ENCODE measurements at regions not wholly inside any gene's neighbourhood (a gene's known extent, or its start where the extent isn't known, plus 50 kb on each side); places are given as distances from the start of the nearest gene placed in this dataset.
"Not testable (repeated sequence)": the region's sequence is repeated elsewhere in the genome, so short reads cannot be mapped to it uniquely, and the experiment has no call there.

DNA sequence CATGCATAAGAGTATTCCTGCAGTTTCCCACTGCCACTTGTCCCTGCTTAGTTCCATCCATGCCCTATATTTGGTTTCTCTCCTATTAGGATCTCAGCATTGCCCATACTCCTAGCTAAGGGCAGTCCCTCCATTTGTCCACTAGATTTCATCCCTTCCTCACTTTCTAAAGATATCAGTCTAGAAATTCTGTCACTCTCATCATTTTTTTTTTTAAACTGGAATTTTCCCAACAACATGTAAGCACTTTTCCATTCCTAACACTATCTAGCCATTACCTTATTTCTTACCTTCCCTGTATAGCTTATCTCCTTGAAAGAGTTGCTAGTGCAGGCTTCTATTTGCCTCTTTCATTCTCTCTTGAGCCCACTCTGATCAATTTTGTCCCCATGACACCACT lies 312.2 kb downstream of the BTBD3 start:
- no peak for DNase-seq
- H3K36me3 ChIP-seq, result no peaks in the 10 kb centered on the region
- H3K27me3 ChIP-seq, result no peaks in the 10 kb centered on the region
- H3K27ac ChIP-seq, result no peak overlapping the region
- no peak for TF ChIP-seq POLR2A (IDR thresholded peaks at IDR 0.05)
- no peak for TF ChIP-seq EP300 (IDR thresholded peaks at IDR 0.05)
- TF ChIP-seq, protein P1, sequence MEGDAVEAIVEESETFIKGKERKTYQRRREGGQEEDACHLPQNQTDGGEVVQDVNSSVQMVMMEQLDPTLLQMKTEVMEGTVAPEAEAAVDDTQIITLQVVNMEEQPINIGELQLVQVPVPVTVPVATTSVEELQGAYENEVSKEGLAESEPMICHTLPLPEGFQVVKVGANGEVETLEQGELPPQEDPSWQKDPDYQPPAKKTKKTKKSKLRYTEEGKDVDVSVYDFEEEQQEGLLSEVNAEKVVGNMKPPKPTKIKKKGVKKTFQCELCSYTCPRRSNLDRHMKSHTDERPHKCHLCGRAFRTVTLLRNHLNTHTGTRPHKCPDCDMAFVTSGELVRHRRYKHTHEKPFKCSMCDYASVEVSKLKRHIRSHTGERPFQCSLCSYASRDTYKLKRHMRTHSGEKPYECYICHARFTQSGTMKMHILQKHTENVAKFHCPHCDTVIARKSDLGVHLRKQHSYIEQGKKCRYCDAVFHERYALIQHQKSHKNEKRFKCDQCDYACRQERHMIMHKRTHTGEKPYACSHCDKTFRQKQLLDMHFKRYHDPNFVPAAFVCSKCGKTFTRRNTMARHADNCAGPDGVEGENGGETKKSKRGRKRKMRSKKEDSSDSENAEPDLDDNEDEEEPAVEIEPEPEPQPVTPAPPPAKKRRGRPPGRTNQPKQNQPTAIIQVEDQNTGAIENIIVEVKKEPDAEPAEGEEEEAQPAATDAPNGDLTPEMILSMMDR (IDR thresholded peaks at IDR 0.05), result no peak
- no peak for TF ChIP-seq POLR2AphosphoS5 (IDR thresholded peaks at IDR 0.05)
- no peak for ATAC-seq (ENCODE audit: low FRiP score in 2 of 2)
- no peaks in the 10 kb centered on the region for H3K4me1 ChIP-seq
- no peak overlapping the region for H3K4me3 ChIP-seq
- H3K9me3 ChIP-seq, result no peaks in the 10 kb centered on the region

DNA sequence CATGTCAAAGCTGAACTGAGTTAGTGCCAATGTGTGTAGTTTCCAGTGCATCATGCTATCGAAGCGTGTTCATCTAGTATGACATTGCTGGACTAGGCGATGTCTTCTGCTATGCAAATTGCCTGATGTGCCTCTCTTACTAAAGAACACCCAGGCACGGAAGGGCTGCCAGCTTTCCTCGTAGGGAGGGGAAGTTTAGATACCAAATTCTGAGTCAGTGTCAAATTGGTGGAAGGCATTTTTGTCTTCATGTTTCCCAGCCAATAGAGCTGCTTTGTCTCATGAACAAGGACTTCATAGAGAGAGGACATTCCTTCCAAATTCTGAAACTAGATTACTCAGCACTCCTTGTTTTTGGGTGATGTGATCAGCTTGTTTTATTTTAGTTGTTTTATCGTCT lies 320.1 kb downstream of the BTBD3 start:
- Histone ChIP-seq H3K9me3 (no peaks in the 10 kb centered on the region), H3K27ac (no peak overlapping the region), H3K27me3 (no peaks in the 10 kb centered on the region), H3K36me3 (no peaks in the 10 kb centered on the region), H3K4me3 (no peak overlapping the region), H3K4me1 (no peaks in the 10 kb centered on the region)
- no peak for ATAC-seq (ENCODE audit: low FRiP score in 2 of 2)
- no peak for TF ChIP-seq POLR2A (IDR thresholded peaks at IDR 0.05)
- TF ChIP-seq EP300 (IDR thresholded peaks at IDR 0.05), result no peak
- WGBS, 2 donors, result 79 to 86% methylated on average over 6 of the region's 6 CpGs
- no peak for DNase-seq

DNA sequence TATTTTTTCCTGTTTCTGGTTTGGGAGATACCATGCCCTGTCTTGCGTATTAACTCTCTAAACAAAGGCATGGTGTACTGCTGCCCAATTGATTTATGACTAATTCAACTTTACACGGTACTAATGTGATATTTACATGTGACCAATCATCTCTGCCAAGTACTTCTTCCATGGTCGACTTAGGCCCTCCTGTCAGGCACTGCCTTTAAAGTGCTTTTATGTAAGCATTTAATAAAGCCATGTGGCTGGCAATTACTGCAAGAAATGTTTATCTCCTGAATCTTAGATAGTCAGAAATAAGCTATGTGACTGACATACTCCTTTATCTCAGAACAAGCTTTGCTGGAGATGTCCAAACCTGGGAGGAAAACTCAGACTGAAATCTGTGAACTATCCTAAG lies 323.4 kb downstream of the BTBD3 start:
- ATAC-seq (ENCODE audit: low FRiP score in 2 of 2) (no peak), DNase-seq (no peak)
- 59 to 63% methylated on average over 3 of the region's 3 CpGs for WGBS, 2 donors

DNA sequence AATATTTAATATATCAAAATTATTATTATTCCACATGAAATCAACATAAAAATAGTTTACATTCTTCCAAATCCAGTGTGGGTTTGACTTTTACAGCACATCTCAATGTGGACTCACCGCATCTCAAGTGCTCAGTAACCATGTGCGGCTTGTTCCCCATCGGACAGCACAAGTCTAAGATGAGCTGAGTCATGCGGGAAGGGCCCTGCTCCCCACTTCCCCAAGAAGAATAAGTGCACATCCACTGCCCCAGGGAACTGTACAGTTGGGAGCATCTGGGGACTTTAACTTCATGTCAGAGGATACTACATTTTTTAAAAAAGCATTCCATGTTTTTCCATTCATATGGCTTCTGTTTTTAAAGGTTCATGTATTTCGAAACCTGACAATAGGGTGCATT lies 325.6 kb downstream of the BTBD3 start:
- 72 to 89% methylated on average over 5 of the region's 5 CpGs for WGBS, 2 donors
- TF ChIP-seq, protein P1 (IDR thresholded peaks at IDR 0.05), result no peak
- TF ChIP-seq POLR2AphosphoS5 (IDR thresholded peaks at IDR 0.05), result no peak
- TF ChIP-seq POLR2A (IDR thresholded peaks at IDR 0.05), result no peak
- TF ChIP-seq EP300 (IDR thresholded peaks at IDR 0.05), result no peak
- Histone ChIP-seq H3K27me3 (no peaks in the 10 kb centered on the region), H3K9me3 (no peaks in the 10 kb centered on the region), H3K27ac (no peak overlapping the region), H3K4me3 (no peak overlapping the region), H3K36me3 (no peaks in the 10 kb centered on the region), H3K4me1 (no peaks in the 10 kb centered on the region)
- ATAC-seq (ENCODE audit: low FRiP score in 2 of 2) (no peak), DNase-seq (peak in 1 of 2 donors; percentile 66)

More for the DNA sequence above, 323.4 kb downstream of the BTBD3 start:
- H3K4me1 ChIP-seq, result no peaks in the 10 kb centered on the region
- H3K9me3 ChIP-seq, result no peaks in the 10 kb centered on the region
- no peak overlapping the region for H3K4me3 ChIP-seq
- no peak overlapping the region for H3K27ac ChIP-seq
- TF ChIP-seq POLR2A (IDR thresholded peaks at IDR 0.05) (no peak), EP300 (IDR thresholded peaks at IDR 0.05) (no peak), POLR2AphosphoS5 (IDR thresholded peaks at IDR 0.05) (no peak)
- TF ChIP-seq, protein P1 (IDR thresholded peaks at IDR 0.05), result no peak
- no peaks in the 10 kb centered on the region for H3K36me3 ChIP-seq
- H3K27me3 ChIP-seq, result no peaks in the 10 kb centered on the region

DNA sequence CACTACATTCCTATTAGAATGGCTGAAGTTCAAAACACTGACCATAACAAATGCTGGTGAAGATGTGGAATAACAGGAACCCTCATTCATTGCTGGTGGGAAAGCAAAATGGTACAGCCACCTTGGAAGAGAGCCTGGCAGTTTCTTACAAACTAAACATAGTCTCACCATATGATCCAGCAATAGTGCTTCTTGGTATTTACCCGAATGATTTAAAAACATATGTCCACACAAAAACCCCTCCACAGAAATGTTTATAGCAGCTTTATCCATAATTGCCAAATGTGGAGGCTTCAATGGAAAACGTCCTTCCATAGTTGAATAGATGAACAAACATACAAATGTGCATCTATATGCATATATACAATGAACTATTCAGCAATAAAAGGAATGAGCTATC lies 330.8 kb downstream of the BTBD3 start:
- Histone ChIP-seq H3K27me3 (no peaks in the 10 kb centered on the region), H3K9me3 (no peaks in the 10 kb centered on the region), H3K36me3 (no peaks in the 10 kb centered on the region), H3K4me1 (no peaks in the 10 kb centered on the region), H3K4me3 (no peak overlapping the region), H3K27ac (no peak overlapping the region)
- ATAC-seq (ENCODE audit: low FRiP score in 2 of 2) (no peak), DNase-seq (no peak)
- no peak for TF ChIP-seq POLR2A (IDR thresholded peaks at IDR 0.05)
- no peak for TF ChIP-seq POLR2AphosphoS5 (IDR thresholded peaks at IDR 0.05)
- no peak for TF ChIP-seq EP300 (IDR thresholded peaks at IDR 0.05)
- TF ChIP-seq, protein P1 (IDR thresholded peaks at IDR 0.05), result no peak
- WGBS, 2 donors, result 80 to 82% methylated on average over 2 of the region's 2 CpGs

DNA sequence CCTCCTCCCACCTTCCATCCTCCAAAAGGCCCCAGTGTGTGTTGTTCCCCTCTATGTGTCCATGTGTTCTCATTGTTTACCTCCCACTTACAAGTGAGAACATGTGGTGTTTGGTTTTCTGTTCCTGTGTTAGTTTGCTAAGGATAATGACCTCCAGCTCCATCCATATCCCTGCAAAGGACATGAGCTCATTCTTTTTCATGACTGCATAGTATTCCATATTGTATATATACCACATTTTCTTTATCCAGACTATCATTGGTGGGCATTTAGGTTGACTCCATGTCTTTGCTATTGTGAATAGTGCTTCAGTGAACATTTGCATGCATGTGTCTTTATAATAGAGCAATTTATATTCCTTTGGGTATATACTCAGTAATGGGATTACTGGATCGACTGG lies 333.0 kb downstream of the BTBD3 start:
- H3K4me3 ChIP-seq; ATAC-seq (ENCODE audit: low FRiP score in 2 of 2); H3K27ac ChIP-seq; H3K4me1 ChIP-seq; H3K27me3 ChIP-seq; DNase-seq; H3K9me3 ChIP-seq; H3K36me3 ChIP-seq: not testable (repeated sequence)
- WGBS, 2 donors, result 90 to 94% methylated on average over 1 of the region's 1 CpG

Data from upper lobe of left lung (tissue), 6 donors.